Activated CD4-positive, alpha-beta T cell treated with anti-CD3 and anti-CD28 coated beads, Interleukin-2, amount 10 ng/mL, durations not matched to agents 24 days and 14 days (primary cell): ENCODE measurements at regions not wholly inside any gene's neighbourhood (a gene's known extent, or its start where the extent isn't known, plus 50 kb on each side); places are given as distances from the start of the nearest gene placed in this dataset.

ENCODE experiments used
- DNase-seq: peaks from one replicate; pipeline ENCODE4 v3.0.0; 2022
- H3K27ac Mint-ChIP-seq: one replicate; pipeline ENCODE4 v1.8.0; 2022; ENCODE audit warnings: mild to moderate bottlenecking, mixed read lengths
- H3K27me3 Mint-ChIP-seq: one replicate; pipeline ENCODE4 v1.8.0; 2022; ENCODE audit warnings: mixed read lengths
- H3K36me3 Mint-ChIP-seq: one replicate; pipeline ENCODE4 v1.8.0; 2022; ENCODE audit warnings: low read depth, mild to moderate bottlenecking, mixed read lengths
- H3K4me1 Mint-ChIP-seq: one replicate; pipeline ENCODE4 v1.8.0; 2021; ENCODE audit warnings: mixed read lengths
- H3K4me3 Mint-ChIP-seq: one replicate; pipeline ENCODE4 v1.8.0; 2022; ENCODE audit warnings: mild to moderate bottlenecking, moderate library complexity, mixed read lengths
- H3K9me3 Mint-ChIP-seq: one replicate; pipeline ENCODE4 v1.8.0; 2021; ENCODE audit warnings: mixed read lengths
- intact Hi-C: fragments of 100-400 bp; cut with micrococcal nuclease; formaldehyde crosslinking; loops from one replicate; pipeline ENCODE4 v1.15.1; 2023

DNA sequence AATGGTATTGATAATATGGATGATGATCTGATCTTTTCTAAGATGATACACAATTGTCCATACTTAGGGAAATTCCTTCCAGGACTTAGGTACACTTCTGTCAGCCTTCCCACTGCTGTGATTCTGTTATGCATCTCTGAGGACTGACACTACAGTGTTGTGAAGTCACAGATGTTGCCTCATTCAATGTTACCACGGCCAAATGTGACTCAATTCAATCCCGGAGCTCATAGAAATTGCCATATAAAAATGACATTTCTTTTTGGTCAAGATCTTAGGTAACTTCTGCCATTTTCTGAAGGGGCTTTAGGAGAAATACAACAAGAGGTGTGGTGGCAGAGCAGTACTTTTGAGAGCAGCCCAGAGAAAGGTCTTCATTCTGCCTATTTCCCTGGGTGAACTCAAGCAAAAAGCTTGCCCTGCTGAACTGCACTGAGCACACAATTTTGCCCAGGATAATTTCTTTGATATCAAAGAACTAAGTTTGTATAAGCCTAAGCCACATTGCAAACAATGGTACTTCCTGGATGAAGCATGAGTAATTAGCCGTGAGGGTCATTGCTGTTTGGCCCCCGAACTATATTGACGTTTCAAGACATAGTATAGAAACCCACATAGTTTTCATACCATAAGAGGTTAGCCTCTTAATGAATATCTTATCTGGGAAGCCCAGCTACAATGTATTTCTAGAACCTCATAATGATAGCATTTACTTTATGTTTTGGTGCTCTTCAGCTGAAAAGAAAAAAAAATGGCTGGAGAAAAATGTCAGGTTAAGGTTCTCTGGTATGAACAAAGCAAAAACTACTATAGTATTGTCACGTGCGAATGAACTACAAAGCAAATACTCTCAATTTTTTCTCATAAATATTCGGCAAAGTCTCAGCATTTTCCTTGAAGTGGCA, 437.4 kb downstream of the MEIS1 start:
- Mint-ChIP-seq H3K4me3 (no peak overlapping the region), H3K36me3 (no peaks in the 10 kb centered on the region), H3K9me3 (no peaks in the 10 kb centered on the region), H3K4me1 (no peaks in the 10 kb centered on the region), H3K27ac (no peak overlapping the region), H3K27me3 (no peaks in the 10 kb centered on the region)
- no peak for DNase-seq
- intact Hi-C loops: no loop called here

DNA sequence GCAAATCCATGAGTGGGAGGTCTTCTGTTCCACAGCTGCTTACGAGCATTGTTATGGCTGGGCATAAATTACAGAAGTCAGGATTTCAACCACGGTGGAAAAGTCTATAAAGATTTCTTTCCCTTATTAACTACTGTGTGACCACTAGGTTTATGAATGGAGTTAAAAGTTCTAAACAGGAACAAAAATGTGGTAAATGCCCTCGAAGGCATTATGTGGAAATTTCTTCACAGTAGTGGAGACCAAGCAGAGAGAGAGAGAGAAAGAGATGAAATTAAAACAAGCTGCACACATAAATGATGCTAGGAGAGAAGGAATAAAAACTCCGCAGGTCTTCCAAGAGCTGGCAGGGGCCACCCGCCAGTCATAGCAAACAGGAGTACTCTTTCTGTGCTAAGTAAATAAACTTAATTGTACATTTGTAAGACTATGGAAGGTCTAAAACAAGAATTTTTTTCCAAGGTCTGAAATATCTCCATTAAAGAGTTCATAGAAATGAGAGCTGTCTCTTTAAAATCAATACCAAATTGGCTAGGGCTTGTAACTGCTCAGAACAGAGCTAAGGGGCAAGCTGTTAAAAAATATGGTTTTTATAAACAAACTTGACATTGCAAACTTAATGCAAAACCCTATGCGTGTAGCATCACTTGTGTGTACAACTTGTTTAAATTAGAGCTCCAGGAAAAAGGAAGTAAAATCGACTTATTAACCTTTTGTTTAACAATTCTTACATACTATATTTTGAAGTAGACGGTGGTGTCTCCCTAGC, 438.2 kb downstream of the MEIS1 start:
- intact Hi-C loops: no loop called here
- no peaks in the 10 kb centered on the region for H3K36me3 Mint-ChIP-seq
- DNase-seq: no peak
- no peak overlapping the region for H3K4me3 Mint-ChIP-seq
- H3K27me3 Mint-ChIP-seq: no peaks in the 10 kb centered on the region
- H3K4me1 Mint-ChIP-seq: no peaks in the 10 kb centered on the region
- H3K27ac Mint-ChIP-seq: no peak overlapping the region
- no peaks in the 10 kb centered on the region for H3K9me3 Mint-ChIP-seq

DNA sequence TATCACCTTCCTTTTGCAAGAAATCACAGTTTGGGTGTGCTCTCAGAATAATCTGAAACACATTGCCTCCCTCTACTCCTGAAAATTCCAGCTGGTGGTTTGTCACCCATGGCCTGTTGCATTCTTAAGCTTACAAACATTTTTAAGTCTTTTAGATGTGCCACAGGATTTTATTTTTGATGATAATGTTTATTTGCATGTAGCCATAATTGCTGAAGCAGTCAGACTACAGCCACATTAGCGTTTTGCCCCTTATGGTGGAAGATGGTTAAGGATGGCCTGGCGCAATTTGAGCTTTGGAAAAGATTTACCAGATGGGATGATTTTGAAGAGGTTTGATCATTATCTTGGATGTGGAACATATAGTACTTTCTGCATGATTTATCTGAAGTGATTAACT, 439.5 kb downstream of the MEIS1 start:
- intact Hi-C loops: no loop called here
- Mint-ChIP-seq H3K36me3 (no peaks in the 10 kb centered on the region), H3K4me1 (no peaks in the 10 kb centered on the region), H3K27ac (no peak overlapping the region), H3K27me3 (no peaks in the 10 kb centered on the region), H3K4me3 (no peak overlapping the region), H3K9me3 (no peaks in the 10 kb centered on the region)
- no peak for DNase-seq

DNA sequence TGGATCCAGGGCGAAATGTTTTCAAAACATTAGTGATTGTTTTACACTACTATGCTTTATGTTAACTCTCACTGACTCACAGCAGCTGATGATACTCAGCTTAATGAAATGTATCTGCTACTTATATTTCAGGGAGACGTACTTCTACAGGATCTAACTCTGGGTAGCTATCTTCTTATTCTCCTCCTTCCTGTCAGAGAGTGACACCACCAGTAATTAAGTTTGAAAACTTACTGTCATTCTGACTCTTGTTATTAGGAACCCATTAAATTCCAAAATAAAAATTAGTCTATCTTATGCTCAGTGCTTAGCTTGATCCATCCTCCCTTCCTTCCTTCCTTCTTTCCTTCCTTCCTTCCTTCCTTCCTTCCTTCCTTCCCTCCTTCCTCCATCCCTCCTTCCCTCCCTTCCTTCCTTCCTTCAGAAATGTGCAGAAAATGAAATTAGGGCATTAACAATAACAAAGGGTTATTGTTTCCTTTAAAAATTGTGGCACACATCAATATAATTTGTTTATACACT, 441.1 kb downstream of the MEIS1 start:
- Mint-ChIP-seq H3K4me3 (no peak overlapping the region), H3K27me3 (no peaks in the 10 kb centered on the region), H3K9me3 (no peaks in the 10 kb centered on the region), H3K27ac (no peak overlapping the region), H3K36me3 (no peaks in the 10 kb centered on the region), H3K4me1 (no peaks in the 10 kb centered on the region)
- no peak for DNase-seq
- intact Hi-C loops: no loop called here

DNA sequence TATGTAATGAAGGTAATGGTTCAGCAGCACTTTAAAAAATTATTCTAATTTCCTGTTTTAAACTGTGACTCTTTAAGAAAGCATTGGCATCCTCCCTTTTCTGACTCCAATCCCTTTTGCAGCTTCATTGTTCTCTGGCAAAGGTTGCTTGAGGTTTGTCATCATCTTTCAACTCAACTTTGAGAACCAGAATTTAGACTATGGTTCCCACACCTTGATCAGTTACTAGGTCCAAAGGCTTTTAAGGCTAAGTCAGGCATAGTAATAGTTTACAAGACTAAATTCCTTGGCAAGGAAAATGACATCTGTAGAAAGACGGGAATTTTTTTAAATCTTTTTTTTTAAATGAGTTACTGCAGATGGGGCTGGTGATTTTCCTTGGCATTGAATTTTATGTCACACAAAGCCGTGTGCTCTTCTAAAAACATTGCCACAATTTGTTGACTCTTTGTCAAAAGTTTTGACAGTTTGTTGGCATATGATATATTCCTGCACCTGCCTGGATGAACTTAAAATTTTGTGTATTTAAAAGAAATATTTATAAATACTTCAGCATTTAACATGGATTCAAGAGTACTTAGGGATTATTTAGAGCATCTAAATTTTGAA, 451.0 kb downstream of the MEIS1 start:
- Mint-ChIP-seq H3K36me3 (no peaks in the 10 kb centered on the region), H3K9me3 (no peaks in the 10 kb centered on the region), H3K27me3 (no peaks in the 10 kb centered on the region), H3K4me1 (no peaks in the 10 kb centered on the region), H3K27ac (no peak overlapping the region), H3K4me3 (no peak overlapping the region)
- intact Hi-C loops: no loop called here
- no peak for DNase-seq

DNA sequence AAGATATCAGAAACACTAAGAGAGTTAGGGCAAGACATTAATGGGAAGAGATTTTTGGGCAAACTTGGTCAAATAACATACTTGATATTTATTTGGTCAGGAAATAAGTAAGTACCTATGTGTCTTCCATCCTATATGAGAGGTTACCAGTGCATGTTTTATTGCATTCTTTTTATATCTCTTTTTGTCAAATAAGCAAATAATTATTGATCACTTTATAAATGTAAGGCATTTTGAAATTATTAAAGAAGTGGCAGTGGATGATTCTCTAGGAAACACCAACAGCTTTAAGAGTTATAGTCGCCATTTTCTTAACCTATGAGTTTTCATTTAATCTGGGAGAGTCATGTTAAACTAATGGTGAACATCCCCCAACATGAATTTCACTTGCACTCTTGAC, 453.3 kb downstream of the MEIS1 start:
- H3K9me3 Mint-ChIP-seq: no peaks in the 10 kb centered on the region
- no peak overlapping the region for H3K27ac Mint-ChIP-seq
- H3K27me3 Mint-ChIP-seq: no peaks in the 10 kb centered on the region
- H3K36me3 Mint-ChIP-seq: no peaks in the 10 kb centered on the region
- H3K4me3 Mint-ChIP-seq: no peak overlapping the region
- DNase-seq: no peak
- H3K4me1 Mint-ChIP-seq: no peaks in the 10 kb centered on the region
- intact Hi-C loops: no loop called here

DNA sequence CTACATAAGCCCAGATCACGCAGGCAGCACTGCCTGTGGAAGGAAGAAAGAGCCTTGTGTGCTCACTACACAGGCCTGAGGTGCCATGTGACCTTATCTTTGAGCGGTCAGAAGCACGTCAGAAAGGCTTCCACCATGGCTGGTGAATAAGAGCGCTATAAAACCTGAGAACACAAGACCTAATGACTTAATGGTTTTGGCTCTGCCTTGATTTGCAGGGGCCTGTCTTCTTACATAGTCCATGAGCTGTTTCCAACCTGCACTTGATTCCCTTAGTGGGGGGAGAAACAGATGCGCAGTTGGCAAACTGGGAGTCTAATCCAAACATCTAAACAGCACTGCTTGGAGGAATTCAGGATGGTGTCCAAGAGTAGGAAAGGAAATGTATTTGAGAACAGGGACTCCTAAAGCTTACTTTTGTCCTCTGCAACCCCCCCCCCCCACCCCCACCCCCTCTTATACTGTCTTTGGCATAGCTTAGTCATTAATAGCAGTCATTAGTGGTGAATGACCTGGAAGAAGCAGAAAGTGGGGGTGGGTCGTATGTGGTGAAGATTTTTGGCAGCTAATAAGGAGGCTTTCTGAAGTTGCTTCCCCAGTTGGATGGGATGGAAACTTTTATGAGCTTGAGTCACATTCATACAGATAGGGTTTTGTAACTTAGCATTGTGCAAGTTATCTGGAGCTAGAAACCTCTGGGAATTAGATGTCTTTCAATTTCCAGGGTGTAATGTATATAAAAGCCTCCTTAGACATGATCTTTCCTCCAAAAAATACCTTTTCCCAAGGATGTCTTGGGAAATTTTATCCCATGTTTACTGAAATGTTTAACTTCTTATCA, 454.1 kb downstream of the MEIS1 start:
- H3K27ac Mint-ChIP-seq: no peak overlapping the region
- H3K27me3 Mint-ChIP-seq: no peaks in the 10 kb centered on the region
- no peaks in the 10 kb centered on the region for H3K4me1 Mint-ChIP-seq
- H3K9me3 Mint-ChIP-seq: no peaks in the 10 kb centered on the region
- H3K36me3 Mint-ChIP-seq: no peaks in the 10 kb centered on the region
- no peak overlapping the region for H3K4me3 Mint-ChIP-seq
- DNase-seq: no peak
- intact Hi-C loops: no loop called here

DNA sequence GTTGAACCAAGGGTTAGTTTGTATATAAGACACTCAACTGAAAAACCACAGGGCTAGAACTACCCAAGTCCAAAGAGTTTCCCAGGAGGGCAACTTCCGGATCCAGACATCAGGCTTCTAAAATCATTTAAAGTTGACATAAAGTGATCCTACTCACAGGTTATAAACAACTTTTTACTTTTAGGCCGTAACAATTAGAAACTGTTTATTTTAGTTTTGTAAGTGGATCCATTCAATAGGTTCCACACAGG, 454.6 kb downstream of the MEIS1 start:
- Mint-ChIP-seq H3K4me1 (no peaks in the 10 kb centered on the region), H3K9me3 (no peaks in the 10 kb centered on the region), H3K4me3 (no peak overlapping the region), H3K36me3 (no peaks in the 10 kb centered on the region), H3K27me3 (no peaks in the 10 kb centered on the region), H3K27ac (no peak overlapping the region)
- intact Hi-C loops: no loop called here
- DNase-seq: no peak

DNA sequence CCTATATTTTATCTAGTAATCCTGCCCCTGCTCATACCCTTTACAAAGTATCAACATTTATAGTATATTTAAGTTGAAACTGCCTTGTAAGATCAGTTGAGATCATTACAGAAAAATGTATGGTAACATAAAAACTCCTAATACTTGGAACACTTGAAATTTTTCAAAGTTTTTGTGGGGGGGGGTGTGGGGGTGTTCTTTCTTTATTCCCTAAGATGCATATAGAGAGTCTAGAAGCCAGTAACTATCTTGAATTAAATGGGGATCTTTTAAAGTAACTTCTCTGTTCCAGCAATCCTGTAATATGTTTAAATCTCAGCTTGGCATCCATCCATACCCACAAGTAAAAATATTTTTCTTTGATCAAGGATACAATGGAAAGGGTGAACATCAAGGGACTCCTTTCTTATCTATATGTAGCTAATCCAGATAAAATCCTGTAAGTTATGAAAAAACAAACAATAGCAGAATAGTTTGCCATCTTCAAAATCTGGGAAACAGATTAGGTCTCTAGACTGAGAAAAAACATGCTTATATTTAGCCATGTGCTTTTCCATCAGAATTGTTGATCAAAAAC, 455.3 kb downstream of the MEIS1 start:
- no peaks in the 10 kb centered on the region for H3K9me3 Mint-ChIP-seq
- intact Hi-C loops: no loop called here
- DNase-seq: no peak
- no peak overlapping the region for H3K4me3 Mint-ChIP-seq
- H3K4me1 Mint-ChIP-seq: no peaks in the 10 kb centered on the region
- no peaks in the 10 kb centered on the region for H3K27me3 Mint-ChIP-seq
- H3K36me3 Mint-ChIP-seq: no peaks in the 10 kb centered on the region
- no peak overlapping the region for H3K27ac Mint-ChIP-seq

DNA sequence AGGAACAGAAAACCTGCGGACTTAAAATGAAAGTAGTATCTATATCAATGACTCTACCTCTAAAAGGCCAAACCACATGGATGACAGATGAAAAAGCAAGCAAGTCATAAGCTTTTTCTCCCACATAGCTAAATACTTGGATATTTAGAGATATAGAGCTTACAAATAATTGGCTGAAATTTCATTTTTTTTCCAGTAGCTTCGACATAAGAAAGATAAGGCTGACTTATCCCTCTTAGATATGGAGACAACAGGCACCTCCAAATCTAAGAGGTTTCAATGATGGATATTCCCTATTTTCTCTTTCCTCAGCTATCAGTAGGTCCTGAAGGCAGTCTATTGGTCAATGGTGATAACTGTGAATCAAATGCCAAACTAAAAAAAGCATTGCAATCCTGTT, 460.3 kb downstream of the MEIS1 start:
- H3K27ac Mint-ChIP-seq: no peak overlapping the region
- intact Hi-C loops: no loop called here
- no peaks in the 10 kb centered on the region for H3K27me3 Mint-ChIP-seq
- DNase-seq: no peak
- H3K4me1 Mint-ChIP-seq: no peaks in the 10 kb centered on the region
- H3K9me3 Mint-ChIP-seq: no peaks in the 10 kb centered on the region
- H3K4me3 Mint-ChIP-seq: no peak overlapping the region
- H3K36me3 Mint-ChIP-seq: no peaks in the 10 kb centered on the region

DNA sequence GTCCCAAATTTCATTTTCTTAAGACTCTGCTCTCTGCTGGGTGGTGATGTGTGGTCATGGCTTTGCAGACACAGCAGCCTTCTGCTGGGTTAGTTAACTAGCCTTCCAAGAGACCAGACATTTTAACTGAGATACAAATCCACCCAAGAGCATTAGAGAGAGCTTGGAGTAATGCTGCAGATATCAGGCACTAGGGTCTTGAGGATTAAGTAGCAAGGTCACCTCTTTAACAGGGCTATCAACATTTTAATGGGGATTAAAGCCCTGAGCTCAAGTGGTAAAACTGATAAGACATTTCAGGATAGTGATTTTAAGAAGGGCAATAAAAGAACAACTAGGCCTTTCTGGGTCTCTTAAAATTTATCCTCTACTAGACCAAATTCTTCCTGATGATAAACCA, 461.2 kb downstream of the MEIS1 start:
- Mint-ChIP-seq H3K27ac (no peak overlapping the region), H3K9me3 (no peaks in the 10 kb centered on the region), H3K27me3 (no peaks in the 10 kb centered on the region), H3K4me1 (no peaks in the 10 kb centered on the region), H3K4me3 (no peak overlapping the region), H3K36me3 (no peaks in the 10 kb centered on the region)
- intact Hi-C loops: no loop called here
- no peak for DNase-seq

DNA sequence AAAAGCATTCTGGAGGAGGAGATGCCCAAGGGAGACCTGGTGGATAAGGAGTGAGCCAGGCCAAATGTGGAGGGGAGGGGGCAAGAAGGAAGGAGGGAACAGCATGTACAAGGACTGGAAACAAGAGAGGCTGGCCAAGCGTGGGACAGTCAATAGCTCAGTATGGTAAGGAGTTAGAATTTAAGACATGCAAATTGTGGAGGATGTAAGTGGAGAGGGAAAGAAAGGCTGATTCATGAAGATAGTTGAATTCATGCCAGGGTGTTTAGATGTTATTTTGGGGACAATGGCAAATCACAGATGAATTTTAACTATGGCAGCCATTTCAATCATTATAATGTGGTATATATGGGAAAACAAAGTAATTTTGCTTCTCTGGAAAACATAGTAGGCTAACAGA, 462.3 kb downstream of the MEIS1 start:
- intact Hi-C loops: no loop called here
- no peaks in the 10 kb centered on the region for H3K9me3 Mint-ChIP-seq
- DNase-seq: no peak
- no peaks in the 10 kb centered on the region for H3K36me3 Mint-ChIP-seq
- no peak overlapping the region for H3K4me3 Mint-ChIP-seq
- H3K27me3 Mint-ChIP-seq: no peaks in the 10 kb centered on the region
- no peaks in the 10 kb centered on the region for H3K4me1 Mint-ChIP-seq
- H3K27ac Mint-ChIP-seq: no peak overlapping the region

DNA sequence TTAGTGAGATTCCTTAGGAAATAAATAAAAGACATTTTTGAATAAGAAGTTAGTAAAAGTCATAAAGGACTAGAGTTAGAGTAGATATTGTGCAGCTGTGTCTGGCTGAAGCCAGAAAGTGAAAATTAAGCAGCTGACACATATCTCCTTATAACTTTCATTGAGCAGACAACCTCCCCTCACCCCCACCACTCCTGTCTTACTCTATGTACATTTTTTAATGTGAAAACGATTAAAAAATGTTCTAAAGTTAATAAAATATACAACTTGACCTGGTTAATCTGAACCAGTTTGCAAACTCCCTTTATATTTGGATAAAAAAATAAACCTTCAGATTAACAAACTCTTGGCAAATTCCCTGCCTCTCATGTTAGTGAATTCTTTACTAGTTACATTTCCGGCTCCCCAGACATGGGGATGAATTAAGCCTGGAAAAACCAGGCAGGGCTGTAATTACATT, 462.8 kb downstream of the MEIS1 start:
- Mint-ChIP-seq H3K27ac (no peak overlapping the region), H3K9me3 (no peaks in the 10 kb centered on the region), H3K36me3 (no peaks in the 10 kb centered on the region), H3K4me3 (no peak overlapping the region), H3K27me3 (no peaks in the 10 kb centered on the region), H3K4me1 (no peaks in the 10 kb centered on the region)
- intact Hi-C loops: no loop called here
- no peak for DNase-seq
